Upper lobe of left lung (tissue), 4 donors: ENCODE measurements at regions not wholly inside any gene's neighbourhood (a gene's known extent, or its start where the extent isn't known, plus 50 kb on each side); places are given as distances from the start of the nearest gene placed in this dataset.

ENCODE experiments used
- POLR2AphosphoS5 ChIP-seq, 2 donors: sonication (generic); formaldehyde crosslinking; IDR thresholded peaks; one replicate each; pipeline ENCODE4 v1.5.1; 2017; ENCODE audit warnings: antibody characterized with exemption in 2 of 2
- TF ChIP-seq, protein P1 (sequence below), 6 experiments: fragments of 450-650 bp in 4 of 6; fragments of 200-600 bp in 2 of 6; sonication (generic) in 2 of 6; IDR thresholded peaks; one replicate each; pipeline ENCODE4 v1.5.1; 2016 to 2019; ENCODE audit warnings: antibody characterized with exemption in 6 of 6

DNA sequence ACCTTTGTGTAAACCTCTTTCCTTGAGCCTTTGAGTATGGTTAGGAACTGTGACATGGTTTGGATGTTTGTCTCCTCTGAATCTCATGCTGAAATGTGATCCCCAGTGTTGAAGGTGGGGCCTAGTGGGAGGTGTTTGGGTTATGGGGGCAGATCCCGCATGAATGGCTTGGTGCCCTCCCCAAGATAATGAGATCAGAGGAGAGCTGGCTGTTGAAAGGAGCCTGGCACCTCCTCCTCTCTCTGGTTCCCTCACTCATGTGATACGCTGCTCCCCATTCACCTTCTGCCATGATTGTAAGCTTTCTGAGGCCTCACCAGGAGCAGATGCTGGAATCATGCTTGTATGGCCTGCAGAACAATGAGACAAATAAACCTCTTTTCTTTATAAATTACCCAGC, 1110.2 kb downstream of the CDH11 start:
- TF ChIP-seq POLR2AphosphoS5 (IDR thresholded peaks at IDR 0.05), result no peak
- TF ChIP-seq, protein P1, sequence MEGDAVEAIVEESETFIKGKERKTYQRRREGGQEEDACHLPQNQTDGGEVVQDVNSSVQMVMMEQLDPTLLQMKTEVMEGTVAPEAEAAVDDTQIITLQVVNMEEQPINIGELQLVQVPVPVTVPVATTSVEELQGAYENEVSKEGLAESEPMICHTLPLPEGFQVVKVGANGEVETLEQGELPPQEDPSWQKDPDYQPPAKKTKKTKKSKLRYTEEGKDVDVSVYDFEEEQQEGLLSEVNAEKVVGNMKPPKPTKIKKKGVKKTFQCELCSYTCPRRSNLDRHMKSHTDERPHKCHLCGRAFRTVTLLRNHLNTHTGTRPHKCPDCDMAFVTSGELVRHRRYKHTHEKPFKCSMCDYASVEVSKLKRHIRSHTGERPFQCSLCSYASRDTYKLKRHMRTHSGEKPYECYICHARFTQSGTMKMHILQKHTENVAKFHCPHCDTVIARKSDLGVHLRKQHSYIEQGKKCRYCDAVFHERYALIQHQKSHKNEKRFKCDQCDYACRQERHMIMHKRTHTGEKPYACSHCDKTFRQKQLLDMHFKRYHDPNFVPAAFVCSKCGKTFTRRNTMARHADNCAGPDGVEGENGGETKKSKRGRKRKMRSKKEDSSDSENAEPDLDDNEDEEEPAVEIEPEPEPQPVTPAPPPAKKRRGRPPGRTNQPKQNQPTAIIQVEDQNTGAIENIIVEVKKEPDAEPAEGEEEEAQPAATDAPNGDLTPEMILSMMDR (IDR thresholded peaks at IDR 0.05), result no peak
